B cell (primary cell): ENCODE measurements at regions not wholly inside any gene's neighbourhood (a gene's known extent, or its start where the extent isn't known, plus 50 kb on each side); places are given as distances from the start of the nearest gene placed in this dataset.

ENCODE experiments used
- EZH2 ChIP-seq: IDR thresholded peaks from 2 replicates; pipeline ENCODE4 v1.6.1; 2012; ENCODE audit warnings: borderline replicate concordance, low read depth, mild to moderate bottlenecking, moderate library complexity, low read length; ENCODE audit not compliant: insufficient read depth, poor library complexity, severe bottlenecking
- TF ChIP-seq, protein P1 (sequence below): fragments of 200-600 bp; IDR thresholded peaks from one replicate; pipeline ENCODE4 v1.8.0; 2022; ENCODE audit warnings: antibody characterized with exemption, mild to moderate bottlenecking

DNA sequence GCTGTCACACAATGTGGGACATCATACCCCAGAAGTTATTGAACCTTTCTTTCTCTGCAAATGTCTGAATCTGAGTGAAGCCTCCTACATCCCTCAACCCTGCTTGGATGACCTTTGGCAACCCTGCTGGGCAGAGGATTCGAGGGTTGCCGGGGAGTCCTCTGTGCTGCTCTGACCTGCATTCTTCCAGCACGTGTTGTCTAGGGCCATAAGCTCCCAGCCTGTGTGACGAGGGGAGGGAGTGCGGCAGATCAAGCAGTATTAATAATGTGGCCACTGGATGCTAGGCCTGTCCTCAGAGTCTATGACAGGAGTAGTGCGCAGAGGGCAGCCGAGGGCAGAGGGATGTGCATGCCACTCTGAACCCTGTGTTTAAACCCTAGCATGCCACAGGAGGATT is 58.8 kb downstream of the RPL37A start:
- TF ChIP-seq, protein P1, sequence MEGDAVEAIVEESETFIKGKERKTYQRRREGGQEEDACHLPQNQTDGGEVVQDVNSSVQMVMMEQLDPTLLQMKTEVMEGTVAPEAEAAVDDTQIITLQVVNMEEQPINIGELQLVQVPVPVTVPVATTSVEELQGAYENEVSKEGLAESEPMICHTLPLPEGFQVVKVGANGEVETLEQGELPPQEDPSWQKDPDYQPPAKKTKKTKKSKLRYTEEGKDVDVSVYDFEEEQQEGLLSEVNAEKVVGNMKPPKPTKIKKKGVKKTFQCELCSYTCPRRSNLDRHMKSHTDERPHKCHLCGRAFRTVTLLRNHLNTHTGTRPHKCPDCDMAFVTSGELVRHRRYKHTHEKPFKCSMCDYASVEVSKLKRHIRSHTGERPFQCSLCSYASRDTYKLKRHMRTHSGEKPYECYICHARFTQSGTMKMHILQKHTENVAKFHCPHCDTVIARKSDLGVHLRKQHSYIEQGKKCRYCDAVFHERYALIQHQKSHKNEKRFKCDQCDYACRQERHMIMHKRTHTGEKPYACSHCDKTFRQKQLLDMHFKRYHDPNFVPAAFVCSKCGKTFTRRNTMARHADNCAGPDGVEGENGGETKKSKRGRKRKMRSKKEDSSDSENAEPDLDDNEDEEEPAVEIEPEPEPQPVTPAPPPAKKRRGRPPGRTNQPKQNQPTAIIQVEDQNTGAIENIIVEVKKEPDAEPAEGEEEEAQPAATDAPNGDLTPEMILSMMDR = no peak
- TF ChIP-seq EZH2 = no peak
